Skin of body (tissue), 1 donor: ENCODE measurements at regions not wholly inside any gene's neighbourhood (a gene's known extent, or its start where the extent isn't known, plus 50 kb on each side); places are given as distances from the start of the nearest gene placed in this dataset.
"Not testable (repeated sequence)": the region's sequence is repeated elsewhere in the genome, so short reads cannot be mapped to it uniquely, and the experiment has no call there.

ENCODE experiments used
- DNase-seq: peaks from one replicate; lab custom pipeline; 2025; lab: John Stamatoyannopoulos, UW

DNA sequence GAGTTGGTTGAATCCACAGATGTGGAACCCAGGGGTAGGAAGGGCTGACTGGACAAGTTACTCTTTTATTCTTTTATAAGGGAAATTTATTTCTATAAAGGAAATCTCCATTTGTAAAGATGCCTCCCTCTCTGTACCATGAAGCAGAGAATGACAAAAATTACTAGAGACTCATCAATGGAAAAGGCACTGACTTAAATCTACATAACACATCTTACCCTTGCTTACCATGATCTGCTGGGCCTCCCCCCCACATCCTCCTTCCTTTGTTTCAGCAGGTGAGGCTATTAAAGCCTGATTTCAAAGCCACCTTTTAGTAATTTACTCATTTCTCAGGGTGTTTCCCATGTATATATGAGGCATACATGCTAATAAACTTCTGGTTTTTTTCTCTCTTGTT is 130.2 kb upstream of the HDDC2 start:
- DNase-seq, result no peak

DNA sequence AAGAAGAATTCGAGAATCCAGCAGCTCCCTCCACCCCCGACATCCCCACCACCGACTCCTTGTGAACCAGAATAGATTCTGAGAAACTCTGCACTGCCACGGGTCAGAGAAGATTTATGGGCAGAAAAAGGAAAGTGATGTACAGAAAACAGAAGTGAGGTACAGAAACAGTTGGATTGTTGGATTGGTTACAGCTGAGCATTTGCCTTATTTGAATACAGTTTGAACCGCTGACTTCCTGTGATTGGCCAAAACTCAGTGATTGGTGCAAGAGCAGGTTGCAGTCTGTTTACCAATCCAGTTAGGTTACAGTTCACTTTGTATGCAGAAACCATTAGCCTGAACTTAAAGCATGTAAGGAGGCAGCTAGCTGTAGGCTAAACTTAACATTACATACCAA is 131.2 kb upstream of the HDDC2 start:
- DNase-seq, result no peak

DNA sequence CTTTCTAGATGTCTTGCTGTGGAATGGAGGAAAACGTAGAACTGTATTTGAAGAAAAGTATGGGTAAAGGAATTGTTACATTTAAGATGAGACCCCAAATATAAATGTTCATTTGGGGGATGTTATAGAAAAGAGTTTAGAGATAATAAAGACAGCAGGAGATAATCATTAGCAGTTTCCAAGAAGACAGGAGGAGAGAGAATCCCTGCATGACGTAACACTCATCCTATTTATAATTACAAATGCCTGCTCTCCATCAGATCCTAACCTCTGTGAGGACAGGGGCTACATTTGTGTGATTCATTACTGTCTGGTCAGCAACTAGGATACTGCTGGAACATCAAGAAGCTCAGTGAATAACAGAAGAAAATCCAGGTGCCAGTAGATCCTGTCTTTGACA is 133.0 kb upstream of the HDDC2 start:
- DNase-seq, result no peak

DNA sequence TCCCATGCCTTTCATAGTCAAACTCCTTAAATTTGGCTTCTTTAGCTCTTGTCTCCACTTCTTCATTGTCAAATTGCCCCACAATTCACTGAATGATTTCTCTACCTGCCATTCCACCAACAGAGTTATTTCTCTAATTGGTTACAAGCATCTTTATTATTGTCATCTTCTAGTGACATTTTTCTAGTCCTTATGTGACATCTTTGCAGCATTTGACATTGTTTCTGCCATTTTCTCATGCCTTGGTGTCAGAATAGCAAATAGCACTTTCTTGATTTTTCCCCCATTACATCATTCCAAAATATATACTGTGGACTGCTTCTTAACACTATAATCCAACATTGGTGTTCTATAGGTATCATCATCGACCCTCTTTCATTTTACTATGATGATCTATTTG is 137.7 kb upstream of the HDDC2 start:
- no peak for DNase-seq

DNA sequence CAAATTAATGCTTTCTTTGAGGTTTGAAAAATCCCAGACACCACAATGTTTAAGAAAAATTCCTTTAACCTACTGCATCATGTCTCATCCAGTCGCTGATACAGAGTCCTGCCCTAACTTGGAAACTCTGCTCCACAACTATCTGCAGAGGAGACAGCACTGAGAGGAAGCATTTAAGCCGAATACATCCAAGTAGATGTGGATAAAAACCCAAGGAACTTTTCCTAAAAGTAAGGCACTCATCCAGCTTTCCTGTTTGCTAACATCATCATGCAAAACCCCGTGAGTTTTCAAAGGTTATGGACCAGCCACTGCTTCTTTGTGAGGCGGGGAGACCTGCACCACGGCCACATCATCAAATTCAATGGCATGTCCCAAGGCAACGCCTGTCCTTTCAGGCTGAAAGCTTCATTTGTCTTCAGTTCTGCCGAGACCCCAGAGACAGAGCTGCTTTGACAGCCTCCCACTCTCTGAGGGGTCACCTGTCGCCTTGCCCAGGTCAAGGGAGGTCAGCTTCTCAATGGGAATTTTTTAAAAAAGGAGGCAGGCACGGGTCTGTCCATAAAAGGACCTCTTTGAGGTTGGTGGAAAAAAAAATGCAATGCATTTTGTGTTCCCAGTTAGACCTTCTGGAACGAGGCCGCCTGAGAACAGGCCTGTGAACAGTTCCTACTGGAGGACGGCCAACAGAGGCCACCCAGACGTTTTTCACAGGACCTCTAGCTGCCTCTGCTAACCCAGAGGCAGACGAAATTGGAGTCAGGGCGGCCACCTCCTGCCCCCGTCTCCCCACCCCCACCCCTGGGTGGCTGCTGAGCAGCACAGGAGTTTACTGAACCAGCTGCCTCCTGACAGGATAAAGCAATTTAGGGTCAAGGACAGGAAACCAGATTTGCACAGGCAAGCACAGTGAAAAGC is 142.5 kb upstream of the HDDC2 start:
- DNase-seq, result no peak

DNA sequence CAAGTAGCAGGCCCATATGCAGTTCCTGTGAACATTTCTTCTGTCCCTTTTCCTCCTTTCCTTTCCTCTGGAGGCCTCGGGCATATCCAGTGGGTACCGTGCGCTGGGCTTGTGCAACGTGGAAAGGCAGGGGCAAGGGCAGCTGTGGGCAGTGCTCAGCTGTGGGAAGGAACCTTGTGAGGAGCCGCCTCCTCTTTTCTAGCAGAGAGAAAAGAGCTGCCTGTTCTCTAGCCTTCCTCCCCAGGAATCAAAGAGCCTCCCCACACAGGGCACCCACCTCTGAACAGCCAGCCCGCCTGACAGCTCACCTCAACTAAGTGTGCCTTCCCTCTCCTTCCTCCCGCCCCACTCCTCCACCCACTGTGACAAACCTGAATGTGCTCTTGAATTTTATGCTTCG is 143.3 kb upstream of the HDDC2 start:
- no peak for DNase-seq

DNA sequence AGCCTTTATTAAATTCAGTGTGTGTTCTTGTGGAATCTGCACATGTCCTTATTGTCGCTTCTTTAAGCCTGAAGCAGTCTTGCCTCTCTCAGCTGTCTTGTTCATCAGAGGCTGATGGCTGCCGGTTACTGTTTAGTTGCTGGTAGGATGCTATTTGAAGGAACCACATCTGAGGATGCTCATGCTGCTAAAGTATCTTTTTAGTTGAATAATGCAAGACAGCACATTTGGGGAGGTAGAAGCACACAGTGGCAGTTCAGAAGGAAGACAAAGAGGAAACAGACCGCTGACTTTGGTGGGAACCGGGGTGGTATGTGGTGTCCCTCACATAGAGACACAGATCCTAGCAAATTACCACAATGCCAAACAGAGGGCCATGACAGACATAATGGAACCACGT is 144.2 kb upstream of the HDDC2 start:
- peak; percentile 25 for DNase-seq

DNA sequence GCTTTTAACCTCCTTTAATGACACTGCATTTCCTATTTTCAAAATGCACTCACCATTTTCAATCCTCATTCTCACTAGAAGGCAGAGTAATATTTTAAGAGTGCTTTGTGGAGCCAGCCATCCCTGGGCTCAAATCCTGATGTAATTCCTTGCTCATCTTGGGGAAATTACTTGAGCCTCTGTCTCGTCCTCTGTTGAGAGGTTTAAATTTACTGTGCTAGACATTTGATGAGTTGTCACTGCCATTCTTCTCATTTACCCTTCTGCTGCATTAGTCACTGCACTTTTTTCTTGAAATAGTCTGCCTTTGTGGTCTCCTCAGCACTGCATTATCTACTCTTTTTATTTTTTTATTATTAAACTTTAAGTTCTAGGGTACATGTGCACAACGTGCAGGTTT is 150.0 kb upstream of the HDDC2 start:
- no peak for DNase-seq

DNA sequence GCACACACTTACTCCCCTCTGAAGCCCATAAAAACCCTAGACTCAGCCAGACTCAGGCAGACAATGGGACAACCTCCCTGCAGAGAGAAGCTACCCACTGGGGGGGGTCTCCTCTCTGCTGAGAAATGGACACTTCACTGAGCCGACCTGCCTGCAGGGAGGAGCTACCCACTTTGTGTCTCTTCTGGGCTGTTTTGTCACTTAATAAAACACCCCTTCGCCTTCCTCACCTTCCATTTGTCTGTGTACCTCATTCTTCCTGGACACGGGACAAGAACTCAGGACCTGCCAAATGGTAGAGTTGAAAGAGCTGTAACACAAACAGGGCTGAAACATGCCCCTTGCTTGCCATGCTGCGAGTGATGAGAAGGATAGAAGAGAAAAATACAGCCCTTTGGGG is 151.7 kb upstream of the HDDC2 start:
- DNase-seq, result no peak

DNA sequence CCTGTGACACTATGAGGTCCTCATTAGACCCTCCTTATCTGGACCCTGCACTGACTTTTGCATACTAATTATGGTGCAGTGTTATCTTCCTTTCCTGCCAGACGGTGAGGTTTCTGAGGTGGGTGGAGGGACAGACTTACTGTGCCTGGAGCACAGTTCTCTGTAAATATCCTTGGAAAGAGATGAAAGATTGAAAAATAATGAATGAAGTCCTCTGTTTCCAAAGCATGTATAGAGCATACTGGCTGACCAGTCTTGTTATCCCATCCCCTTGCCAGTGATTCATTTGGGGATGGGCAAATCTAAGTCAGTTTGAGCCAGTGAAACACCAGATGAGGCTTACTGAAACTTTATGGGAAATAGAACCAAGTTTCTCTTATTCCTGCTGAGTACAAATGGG is 152.6 kb upstream of the HDDC2 start:
- DNase-seq, result no peak

DNA sequence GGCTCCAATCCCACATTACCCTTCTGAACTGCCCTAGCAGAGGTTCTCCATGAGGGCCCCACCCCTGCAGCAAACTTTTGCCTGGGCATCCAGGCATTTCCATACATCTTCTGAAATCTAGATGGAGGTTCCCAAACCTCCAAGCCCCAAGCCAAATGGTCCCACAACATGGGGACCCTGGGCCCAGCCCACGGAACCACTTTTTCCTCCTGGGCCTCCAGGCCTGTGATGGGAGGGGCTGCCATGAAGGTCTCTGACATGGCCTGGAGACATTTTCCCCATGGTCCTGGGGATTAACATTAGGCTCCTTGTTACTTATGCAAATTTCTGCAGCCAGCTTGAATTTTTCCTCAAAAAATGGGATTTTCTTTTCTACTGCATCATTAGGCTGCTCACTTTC is 156.7 kb upstream of the HDDC2 start:
- DNase-seq, result not testable (repeated sequence)

DNA sequence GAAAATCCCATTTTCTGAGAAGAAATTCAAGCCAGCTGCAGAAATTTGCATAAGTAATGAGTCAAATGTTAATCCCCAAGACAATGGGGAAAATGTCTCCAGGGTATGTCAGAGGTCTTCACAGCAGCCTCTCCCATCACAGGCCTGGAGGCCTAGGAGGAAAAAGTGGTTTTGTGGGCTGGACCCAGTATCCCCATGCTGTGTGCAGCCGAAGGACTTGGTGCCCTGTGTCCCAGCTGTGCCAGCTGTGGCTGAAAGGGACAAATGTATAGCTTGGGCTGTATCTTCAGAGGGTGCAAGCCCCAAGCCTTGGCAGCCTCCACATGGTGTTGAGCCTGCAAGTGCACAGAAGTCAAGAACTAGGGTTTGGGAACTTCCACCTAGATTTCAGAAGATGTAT is 163.6 kb upstream of the HDDC2 start:
- not testable (repeated sequence) for DNase-seq

DNA sequence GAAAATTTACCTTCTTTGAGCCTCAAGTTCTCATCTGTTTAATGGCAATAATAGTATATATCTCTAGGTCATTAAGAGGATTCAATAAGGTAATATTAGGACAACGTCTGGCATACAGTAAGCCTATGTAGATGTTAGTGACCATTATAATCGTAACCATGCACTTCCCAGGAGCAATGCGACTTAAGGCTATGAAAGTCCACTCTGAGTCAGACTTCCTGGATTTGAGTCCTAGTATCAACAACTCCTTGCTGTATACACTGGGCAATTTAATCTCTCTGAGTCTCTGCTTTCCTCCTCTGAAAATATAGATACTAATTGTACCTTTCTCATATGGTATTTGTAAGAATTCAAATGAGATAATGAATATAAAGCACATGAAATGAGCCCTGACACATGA is 168.1 kb upstream of the HDDC2 start:
- no peak for DNase-seq

DNA sequence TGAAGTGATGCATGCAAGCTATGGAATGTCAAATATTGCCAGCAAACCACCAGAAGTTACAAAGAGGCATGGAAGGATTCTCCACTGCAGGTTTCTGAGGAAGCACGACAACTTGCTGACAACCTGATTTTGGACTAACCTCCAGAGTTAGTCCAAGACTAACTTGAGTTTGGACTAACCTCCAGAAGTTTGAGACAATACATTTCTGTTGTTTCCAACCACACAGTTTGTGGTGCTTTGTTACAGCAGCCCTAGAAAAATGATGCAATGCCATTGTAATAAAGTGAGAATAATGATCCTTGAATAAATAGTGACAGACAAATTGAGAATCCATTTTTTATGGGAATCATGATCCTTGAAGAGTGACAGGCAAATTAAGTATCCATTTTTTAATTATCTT is 169.9 kb upstream of the HDDC2 start:
- DNase-seq, result no peak

DNA sequence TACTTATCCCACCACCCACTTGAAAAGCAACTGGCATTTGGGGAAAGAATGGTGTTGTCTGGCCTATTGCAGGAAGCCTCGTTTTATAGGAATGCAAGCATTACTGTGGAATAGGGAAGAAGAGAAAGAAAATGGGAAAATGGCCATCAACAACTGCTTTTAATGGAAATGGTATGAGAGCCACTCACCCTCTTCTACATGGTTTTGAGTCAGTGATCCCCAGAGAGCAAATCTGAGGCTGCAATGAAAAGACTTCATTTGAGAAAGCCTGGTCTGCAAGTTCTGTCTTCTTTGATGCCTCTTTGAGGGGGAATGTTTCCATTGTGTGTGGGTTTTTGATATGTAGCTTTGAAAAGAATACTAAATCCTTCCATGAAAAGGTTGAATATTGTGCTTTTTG is 172.3 kb upstream of the HDDC2 start:
- peak; percentile 4 for DNase-seq

DNA sequence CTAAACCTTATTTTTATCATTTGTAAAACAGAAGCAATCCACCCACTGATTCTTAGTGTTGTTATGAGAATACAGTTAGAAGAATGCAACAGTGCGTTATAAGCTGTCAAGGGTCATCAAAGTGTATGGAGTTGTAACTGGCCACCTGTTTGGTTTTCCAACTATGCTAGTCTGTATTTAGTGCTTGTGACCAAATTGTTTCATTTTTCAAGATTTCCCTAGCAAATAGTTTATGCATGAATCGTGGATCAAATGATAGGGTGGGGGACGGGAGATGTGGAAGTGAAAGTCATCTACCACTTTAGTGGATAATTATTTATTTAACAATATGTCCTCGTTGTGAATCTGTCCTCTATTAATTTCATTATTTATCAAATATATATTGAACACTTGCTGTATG is 175.4 kb upstream of the HDDC2 start:
- DNase-seq, result no peak

DNA sequence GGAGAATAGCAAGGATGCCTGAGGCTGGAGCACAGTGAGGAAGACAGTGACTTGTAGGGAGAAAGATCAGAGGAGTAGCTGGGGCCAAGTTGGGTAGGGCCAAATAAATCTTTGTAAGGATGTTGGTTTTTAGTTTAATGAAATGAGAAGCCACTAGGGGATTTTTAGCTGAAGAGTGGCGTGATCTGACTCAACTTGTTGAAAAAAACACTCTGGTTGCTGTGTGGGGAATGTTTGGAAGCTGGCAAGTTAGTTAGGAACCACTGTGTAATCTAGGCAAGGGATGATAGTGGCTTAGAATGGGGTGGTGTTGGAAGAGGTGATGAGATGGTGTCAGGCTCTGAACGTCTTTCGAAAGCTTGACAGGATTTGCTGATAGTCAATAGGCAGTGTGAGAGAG is 176.1 kb upstream of the HDDC2 start:
- no peak for DNase-seq

DNA sequence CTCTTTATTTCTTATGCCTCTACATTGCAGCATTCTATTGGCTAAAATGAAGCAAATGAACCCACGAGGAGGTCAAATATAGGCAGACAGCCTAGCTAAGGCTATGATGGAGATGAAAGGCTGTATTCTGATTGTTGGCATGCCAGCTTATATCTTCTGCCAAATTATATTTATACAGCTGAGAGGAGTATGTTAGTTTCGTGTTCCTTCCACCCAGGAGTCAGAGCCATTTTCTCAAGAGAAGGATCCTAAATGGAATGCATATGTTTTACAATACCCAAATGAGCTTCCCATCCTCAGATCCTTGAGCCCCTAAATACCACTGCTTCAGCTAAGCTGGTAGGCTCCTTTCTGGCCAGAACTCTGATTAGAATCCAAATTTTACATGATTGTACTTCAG is 178.4 kb upstream of the HDDC2 start:
- DNase-seq, result no peak

DNA sequence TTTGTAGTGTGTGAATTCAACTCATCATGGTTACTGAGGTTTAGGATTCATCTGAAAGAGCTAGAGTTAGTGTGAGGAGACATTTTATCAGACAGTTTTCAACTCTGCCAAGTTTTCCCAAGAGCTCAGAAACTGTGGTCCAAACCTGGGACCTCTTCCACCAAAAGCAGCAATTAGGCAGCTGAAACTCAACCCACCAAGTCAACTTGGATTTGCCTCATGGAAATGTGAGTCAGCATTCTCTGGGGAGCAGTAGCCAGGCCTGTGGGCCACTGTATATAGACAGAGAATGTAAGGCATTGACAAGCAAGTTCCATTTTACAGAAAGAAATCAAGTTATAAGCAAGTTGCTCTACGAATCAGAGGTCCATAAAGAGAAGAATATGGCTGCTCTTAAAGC is 178.8 kb upstream of the HDDC2 start:
- no peak for DNase-seq

DNA sequence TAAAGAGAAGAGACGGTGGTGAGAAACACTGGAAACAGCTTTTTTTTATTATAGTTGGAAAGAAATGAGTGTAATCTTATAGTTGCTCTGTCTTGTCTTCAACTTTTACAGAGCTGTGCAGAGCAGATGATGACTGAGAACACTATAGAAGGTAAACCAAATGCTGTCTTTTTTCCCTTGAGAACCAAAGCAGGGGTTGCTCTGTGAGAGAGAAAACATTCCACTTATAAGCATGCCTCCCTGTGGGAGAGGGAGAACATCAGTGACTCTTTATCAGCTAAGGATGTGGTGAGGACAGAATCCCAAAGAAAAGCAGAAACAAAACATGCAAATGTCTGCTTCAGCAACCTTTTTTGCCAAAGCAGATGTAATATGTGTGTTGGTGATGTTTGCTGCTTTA is 179.3 kb upstream of the HDDC2 start:
- no peak for DNase-seq

DNA sequence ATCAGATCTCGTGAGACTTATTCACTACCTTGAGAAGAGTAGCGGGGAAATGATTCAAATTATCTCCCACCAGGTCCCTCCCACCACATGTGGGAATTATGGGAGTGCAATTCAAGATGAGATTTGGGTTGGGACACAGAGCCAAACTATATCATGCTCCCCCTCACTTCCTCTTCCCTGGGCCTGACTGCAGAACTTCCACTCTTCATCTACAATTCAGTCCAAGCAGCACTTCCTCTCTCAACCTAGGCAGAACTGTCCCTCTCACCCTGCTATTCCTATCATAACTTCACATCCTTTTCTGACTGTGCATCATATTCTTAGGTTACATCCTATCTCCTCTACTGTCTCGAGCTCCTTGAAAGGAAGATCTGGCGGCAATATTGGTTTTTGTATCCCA is 184.0 kb upstream of the HDDC2 start:
- DNase-seq, result no peak

DNA sequence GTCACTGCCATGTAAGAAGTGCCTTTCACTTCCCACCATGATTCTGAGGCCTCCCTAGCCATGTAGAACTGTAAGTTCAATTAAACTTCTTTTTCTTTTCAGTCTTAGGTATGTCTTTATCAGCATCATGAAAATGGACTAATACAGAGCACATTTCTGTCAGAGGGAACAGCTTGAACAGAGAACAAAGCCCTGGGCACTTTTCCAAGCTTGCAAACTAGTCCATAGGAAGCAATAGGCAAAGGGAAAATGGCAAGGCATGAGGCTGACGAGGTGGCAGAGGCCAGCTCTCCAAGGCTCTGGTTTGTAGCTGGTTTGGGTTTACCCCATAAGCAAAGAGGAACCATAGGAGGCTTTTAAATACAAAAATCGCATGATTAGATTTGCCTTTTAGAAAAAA is 185.1 kb upstream of the HDDC2 start:
- no peak for DNase-seq

DNA sequence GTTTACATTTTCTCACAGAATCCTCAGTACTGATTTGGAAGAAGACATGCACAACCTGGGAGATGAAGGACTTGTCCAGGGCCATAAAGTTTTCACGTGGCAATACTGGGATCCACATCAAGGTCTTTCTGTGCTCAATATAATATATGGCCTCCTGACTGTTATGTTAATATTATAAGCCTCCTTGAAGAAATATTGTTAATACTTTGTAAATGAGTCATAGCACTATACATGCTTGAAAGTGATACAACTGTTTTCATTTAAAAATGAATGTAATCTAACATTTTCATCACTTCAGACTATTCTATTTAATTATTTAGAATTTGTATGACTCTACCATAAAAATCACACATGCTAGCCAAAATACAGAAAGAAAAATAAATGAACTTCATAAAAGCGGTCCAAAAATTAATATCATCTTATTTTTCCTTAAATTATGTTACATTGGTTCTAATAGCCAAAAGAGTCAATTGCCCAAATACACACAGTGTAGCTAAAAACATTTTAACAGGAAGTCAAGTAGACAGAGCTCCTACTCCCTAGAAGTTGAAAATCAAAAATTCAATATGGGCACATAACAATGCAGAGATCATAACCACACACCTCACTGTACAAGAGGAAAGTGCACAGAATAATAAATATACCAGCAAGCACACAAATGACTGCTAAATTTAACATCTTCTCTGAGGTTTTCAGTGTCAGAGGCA is 188.0 kb upstream of the HDDC2 start:
- DNase-seq, result no peak
